HG03378 (cell line): ENCODE measurements at regions not wholly inside any gene's neighbourhood (a gene's known extent, or its start where the extent isn't known, plus 50 kb on each side); places are given as distances from the start of the nearest gene placed in this dataset.

ENCODE experiments used
- ATAC-seq: cut with Tn5 transposase; IDR thresholded peaks from one replicate; pipeline ENCODE4 v1.9.1; 2021; ENCODE audit warnings: mild to moderate bottlenecking, moderate library complexity; ENCODE audit not compliant: unreplicated experiment

GRCh38 chr1:199040076-199040905 lies 401.5 kb downstream of the PTPRC start:
- no peak for ATAC-seq

- peak; percentile 99 for ATAC-seq
Observed at GRCh38 chr1:199041173-199041914, 402.5 kb downstream of the PTPRC start.

- no peak for ATAC-seq
Observed at GRCh38 chr1:199042193-199042592, 403.4 kb downstream of the PTPRC start.

DNA sequence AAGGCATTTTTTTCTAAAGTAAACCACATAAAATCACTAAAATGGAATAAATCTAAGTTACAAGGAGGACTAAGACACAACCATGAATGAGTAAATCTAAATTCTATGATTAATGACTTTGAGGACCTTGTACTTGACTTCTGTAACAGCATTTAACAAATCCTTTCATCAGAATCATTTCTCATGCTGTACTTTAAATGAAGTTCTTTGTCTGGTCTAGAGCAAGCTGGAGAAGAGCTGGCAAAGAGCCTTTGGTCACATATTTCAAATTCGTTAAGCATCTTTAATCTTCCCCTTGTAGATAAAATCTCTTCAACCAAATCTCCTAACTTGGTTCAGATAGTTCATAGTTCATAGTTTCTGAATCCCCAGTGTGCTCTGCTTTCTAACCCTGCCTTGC lies 405.4 kb downstream of the PTPRC start:
- ATAC-seq = no peak

GRCh38 chr1:199046618-199047017 lies 407.8 kb downstream of the PTPRC start:
- ATAC-seq = no peak

DNA sequence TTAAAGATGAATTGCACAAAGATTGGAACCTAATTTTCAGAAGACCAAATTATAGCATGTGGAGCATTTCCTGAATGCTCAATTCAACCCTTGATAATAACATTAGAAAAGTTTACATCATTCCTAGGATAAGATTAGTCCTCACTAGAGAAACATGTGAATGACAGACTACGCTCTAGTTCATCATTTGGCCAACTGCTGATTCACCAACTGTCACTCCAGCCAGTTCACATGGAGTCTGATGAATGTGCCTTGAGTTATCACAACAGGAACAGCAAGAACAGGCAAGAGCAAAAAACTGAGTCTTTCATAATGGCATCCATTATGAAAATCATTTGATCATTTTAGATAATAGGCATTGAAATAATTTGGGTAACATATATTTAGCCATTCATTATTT lies 415.9 kb downstream of the PTPRC start:
- ATAC-seq = no peak

- no peak for ATAC-seq
Observed at GRCh38 chr1:199057322-199057721, 418.5 kb downstream of the PTPRC start.

- ATAC-seq = no peak
Observed at GRCh38 chr1:199058281-199058680, 419.4 kb downstream of the PTPRC start.

DNA sequence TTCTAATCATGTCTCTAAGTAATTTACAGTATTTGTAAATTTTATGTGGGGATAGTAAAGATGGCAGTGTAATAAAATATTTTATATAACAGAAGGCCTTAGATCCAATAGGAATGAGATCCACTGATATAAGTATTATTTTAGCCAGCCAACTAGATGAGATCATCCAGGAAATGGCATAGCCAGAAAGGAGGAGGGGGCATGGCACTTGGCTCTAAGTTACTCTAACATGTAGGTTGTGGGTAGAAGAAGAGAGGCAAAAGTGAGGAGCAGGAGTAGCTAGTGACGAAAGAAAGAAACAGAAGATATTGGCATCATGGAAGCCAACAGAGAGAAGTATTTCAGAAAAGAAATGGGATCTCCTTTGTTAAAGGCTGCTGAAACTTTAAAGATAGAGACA lies 426.1 kb downstream of the PTPRC start:
- ATAC-seq = no peak

DNA sequence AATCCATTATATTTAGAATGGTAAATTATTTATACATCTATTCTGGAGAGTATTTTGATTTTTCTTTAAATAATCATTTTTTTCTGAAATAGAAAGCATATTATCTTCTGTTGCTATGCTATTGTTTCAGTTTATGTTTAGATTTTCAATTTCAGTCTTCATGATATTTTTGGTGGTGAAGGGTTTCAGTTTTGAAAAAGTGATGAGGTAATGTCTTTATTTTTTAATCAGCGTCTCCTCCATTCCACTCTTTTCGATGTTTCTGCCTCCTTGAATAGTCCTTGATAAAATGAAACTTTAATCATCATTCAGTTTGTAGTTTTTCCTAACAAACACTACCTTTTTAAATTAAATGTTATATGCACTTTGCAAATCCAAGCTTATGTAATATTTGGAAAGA lies 428.6 kb downstream of the PTPRC start:
- ATAC-seq = peak; percentile 94

DNA sequence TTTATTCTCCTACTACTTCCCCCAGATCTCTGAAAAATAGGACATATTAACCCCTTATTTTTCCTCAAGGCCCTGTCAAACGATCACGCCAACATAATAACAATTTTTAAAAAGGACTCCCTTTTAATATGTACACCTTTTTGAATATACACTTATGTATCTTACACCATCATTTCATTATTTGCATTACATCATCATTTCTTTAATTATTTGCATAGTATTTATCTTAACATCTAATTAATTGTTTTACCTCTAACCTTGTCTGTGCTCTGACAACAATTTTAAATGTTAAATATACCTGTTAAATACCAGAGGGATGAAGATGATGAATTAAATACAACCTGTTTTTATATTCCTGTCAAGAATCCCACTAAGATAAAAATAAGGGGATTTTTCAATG lies 432.2 kb downstream of the PTPRC start:
- no peak for ATAC-seq

- ATAC-seq = no peak
Observed at GRCh38 chr1:199073166-199073565, 434.3 kb downstream of the PTPRC start.

GRCh38 chr1:199075792-199076191 lies 437.0 kb downstream of the PTPRC start:
- ATAC-seq = no peak

DNA sequence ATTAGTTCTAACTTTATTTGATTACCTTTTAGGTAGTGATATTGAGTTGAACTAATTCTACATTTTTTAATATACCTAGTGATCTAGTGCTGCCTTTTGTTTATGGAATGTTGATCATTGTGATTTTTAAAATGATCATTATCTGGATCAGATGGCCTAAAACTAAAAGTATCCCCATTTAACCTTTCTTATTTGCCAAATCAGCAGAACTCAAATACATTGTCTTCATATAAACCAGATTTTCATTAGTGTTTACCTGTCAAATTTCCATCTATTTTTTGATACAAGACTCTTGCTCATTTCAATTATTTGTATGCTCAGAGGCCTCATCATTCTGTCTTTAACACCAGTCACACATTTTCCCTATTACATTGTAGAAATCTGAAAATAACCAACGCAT lies 441.2 kb downstream of the PTPRC start:
- no peak for ATAC-seq

GRCh38 chr1:199081739-199082138 lies 442.9 kb downstream of the PTPRC start:
- ATAC-seq = peak; percentile 84

GRCh38 chr1:199082778-199083389 lies 444.0 kb downstream of the PTPRC start:
- no peak for ATAC-seq

- no peak for ATAC-seq
Observed at GRCh38 chr1:199083680-199084079, 444.8 kb downstream of the PTPRC start.

DNA sequence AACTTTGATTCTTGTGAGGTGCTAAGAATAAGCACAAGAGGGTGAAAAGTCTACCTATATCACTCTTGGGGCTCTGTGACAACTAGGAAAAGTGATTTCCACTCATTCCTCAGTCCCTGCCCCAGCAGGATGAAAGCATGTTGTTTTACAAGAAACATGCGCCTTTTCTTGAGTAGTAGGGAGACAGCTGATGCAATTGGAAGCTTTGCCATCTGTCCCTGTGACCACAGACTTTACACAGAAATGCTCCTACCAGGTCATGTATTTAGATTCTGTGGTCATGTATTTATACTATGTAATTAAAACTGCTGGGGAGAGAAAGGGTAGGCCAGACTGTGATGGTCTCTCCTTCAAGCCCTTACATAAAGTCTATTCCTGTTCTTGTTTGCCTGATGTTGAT lies 445.5 kb downstream of the PTPRC start:
- ATAC-seq = no peak

DNA sequence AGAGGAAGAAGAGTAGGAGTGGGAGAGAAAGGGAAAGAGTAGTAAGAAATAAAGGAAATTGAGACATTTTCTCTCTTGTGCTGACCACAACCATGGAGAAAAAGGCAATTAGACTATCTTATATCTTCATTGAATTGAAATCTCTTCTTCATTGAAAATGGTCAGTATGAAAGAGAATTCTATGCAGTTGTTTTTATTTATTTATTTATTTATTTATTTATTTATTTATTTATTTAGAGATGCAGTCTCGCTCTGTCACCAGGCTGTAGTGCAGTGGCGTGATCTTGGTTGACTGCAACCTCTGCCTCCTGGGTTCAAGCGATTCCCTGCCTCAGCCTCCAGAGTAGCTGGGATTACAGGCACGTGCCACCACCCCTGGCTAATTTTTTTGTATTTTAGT lies 447.1 kb downstream of the PTPRC start:
- no peak for ATAC-seq

DNA sequence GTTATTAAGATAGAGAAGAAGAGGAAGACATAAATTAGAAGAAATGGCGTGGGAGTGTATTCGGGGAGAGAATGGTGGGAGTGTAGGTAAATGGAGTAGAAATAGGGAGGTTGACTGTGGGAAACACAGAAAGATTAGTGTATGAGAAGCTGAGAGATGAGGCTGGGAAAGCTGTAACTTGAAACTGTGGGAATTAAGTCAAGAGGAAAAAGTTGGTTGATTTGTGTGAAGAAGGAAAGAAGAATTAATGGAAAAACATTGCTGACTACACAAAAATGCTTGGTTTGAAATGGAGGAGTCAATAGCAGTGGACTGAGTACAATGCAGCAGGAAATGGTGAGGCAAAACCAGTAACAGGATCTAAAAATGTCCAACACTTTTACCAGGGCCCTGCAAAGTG lies 448.3 kb downstream of the PTPRC start:
- no peak for ATAC-seq

DNA sequence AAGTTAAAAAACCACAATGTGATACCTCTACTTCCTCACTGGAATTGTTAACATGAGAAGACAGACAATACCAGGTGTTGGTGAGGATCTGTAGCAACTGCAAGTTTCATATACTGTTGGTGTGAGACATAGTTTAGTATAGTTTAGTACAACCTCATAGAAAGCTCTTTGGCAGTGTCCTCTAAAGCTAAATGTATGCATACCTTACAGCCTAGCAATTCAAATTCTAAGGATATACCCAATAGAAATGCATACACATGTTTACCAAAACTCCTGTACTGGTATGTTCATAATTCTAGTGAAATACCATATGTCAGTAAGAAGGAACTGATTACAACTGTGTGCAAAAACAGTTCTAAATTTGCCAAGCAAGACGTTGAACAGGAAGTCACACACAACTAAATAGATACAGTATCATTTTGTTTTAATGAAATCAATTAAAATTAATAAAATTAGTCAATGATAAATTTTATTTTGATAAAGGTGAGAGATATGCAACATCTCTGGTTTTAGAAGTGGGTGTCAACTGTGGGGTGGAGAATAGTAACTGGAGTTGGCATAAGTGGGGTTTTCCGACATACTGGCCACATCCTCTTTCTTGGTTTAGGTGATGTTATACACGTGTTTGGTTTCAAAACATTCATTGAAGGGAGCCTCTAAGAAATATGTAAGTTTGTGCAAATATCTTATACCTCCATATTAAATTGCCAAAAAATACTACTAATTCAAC lies 450.7 kb downstream of the PTPRC start:
- peak; percentile 92 for ATAC-seq
